Fibroblast of mammary gland (primary cell): ENCODE measurements at regions not wholly inside any gene's neighbourhood (a gene's known extent, or its start where the extent isn't known, plus 50 kb on each side); places are given as distances from the start of the nearest gene placed in this dataset.

ENCODE experiments used
- DNase-seq: peaks from one replicate; pipeline ENCODE4 v3.0.0-alpha.2; 2010; ENCODE audit warnings: low read depth
- H3K4me3 ChIP-seq: 2 replicates; pipeline ENCODE4 v1.5.1; 2011; ENCODE audit warnings: low read depth, mild to moderate bottlenecking, low read length, moderate library complexity; ENCODE audit not compliant: control insufficient read depth
- CTCF ChIP-seq: conservative IDR thresholded peaks from 2 replicates; pipeline ENCODE4 v1.5.1; 2011; ENCODE audit warnings: low read depth, low read length, inconsistent platforms; ENCODE audit not compliant: control insufficient read depth, insufficient read depth

DNA sequence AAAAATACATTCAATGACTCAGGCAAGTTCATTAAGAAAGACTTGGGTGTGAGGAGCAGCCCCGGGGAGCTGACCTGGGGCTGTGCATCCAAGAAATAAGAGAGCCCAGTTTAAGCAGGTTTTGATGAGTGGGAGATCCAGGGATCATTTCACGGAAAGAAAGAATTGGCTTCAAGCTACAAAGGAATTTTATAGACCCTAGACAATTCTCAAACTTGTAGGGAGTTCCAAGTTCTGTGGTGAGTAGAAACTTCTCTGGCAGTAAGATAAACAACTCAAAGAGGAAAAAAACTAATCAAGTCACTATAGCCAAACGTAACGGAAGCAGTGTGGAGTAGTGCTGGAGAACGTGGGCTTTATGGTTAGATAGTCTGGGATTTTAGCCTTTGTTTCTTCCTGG lies 175.7 kb upstream of the DDHD1 start:
- TF ChIP-seq CTCF, result no peak
- DNase-seq, result no peak
- no peak overlapping the region for H3K4me3 ChIP-seq

DNA sequence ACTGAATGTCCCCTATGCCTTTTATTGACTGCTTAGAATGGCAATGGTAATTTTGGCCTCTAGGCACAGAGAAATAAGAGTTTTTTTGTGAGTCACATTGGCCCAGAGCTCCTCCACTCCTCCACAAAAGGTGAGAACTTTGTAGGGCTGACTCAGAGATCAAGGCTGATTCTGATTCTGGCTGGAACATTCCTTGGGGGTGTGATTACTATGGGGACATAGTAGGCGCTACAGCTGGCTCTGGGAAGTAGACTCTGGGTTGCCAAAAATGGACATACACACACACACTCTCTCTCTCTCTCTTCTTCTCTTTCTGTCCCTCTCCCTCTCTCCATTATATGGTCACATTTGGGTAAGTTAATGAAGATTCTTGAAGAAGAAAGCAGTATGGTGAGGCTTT lies 174.6 kb upstream of the DDHD1 start:
- TF ChIP-seq CTCF, result peak; percentile 7
- no peak overlapping the region for H3K4me3 ChIP-seq
- DNase-seq, result peak; percentile 89

- TF ChIP-seq CTCF, result peak; percentile 43
- DNase-seq, result peak; percentile 25
- H3K4me3 ChIP-seq, result no peak overlapping the region
Measured at GRCh38 chr14:53325176-53325806, 172.2 kb upstream of the DDHD1 start.

DNA sequence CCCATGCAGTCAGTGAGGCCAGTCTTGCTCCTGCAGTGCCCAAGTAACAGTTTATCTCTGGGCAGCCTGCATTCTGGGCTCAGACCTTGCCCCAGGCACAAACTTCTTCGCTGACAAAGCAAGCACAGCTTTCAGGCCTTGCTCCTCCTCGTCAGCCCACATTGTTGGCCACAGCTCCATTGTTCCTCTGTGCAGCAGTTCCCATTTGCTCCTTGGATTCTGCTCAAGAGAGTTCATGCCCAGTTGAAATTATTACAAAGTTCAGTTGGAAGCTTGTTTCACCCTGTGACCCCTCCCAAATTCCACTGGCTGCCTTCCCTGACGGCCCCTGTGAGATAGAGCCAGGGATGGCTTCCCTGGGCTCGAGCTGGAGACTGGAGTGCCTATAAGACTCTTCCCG lies 163.4 kb upstream of the DDHD1 start:
- H3K4me3 ChIP-seq, result no peak overlapping the region
- TF ChIP-seq CTCF, result no peak
- DNase-seq, result no peak

DNA sequence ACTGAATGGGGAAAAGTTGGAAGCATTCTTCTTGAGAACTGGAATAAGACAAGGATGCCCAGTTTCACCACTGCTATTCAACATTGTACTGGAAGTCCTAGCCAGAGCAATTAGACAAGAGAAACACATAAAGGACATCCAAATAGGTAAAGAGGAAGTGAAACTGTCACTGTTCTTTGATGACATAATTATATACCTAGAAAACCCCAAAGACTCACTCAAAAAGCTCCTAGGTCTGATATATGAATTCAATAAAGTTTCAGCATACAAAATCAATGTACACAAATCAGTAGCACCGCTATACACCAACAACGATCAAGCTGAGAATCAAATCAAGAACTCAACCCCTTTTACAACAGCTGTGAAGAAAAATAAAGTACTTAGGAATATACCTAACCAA lies 157.3 kb upstream of the DDHD1 start:
- H3K4me3 ChIP-seq, result no peak overlapping the region
- no peak for DNase-seq
- no peak for TF ChIP-seq CTCF

DNA sequence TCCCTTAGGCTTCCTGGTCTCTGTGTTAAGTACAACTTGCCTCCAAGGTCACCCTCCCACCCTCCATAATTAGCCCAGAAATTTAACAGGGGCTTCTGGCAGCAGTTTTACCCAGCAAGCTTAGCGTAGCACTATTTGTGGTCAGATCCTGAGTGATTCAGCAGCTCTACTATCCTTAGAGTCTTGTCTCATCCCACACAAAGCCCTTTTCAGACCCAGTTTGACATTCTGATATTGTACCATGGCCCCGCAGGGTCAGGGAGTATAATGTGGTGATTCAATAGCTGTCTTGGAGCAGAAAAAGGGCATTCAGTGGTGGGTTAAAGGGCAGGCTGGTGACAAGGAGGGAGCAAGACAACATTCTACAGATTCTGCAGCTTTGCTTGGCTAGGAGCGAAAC lies 153.8 kb upstream of the DDHD1 start:
- H3K4me3 ChIP-seq, result peak overlapping the region; percentile 37
- DNase-seq, result peak; percentile 72
- TF ChIP-seq CTCF, result no peak

DNA sequence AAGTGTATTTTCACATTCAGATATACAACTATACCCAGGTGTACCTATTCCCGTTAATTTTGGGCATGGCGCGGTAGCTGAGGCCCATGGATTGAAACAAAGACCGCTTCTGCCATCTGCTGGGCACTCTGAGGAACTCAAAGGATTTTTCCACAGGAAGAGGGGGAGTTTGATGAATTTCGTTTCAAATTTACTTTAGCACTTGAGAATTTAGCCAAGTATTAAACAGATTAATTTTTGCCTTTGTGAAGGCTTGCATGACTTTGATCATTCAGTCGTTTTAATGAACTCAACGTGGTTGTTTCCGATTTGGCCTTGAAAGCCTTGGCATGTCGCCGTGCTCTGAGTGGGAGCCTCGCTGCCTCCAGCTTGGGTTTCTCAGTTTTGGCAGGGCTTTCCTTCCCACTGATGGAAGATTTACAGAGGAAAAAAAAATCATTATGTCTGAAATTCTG lies 153.2 kb upstream of the DDHD1 start:
- peak; percentile 67 for DNase-seq
- TF ChIP-seq CTCF, result peak; percentile 81
- peak overlapping the region; percentile 37 for H3K4me3 ChIP-seq
